HFFc6 (cell line): ENCODE measurements at regions not wholly inside any gene's neighbourhood (a gene's known extent, or its start where the extent isn't known, plus 50 kb on each side); places are given as distances from the start of the nearest gene placed in this dataset.

Experiments used
- DNase-seq: peaks from one replicate; pipeline ENCODE4 v3.0.0-alpha.2; 2018
- H3K27ac Mint-ChIP-seq: 2 replicates; pipeline ENCODE4 v1.8.0; 2020; ENCODE audit warnings: mild to moderate bottlenecking, mixed read lengths
- H3K27me3 Mint-ChIP-seq: 2 replicates; pipeline ENCODE4 v1.8.0; 2021; ENCODE audit warnings: mild to moderate bottlenecking, moderate library complexity, mixed read lengths; ENCODE audit not compliant: insufficient read depth
- H3K36me3 Mint-ChIP-seq: 2 replicates; pipeline ENCODE4 v1.8.0; 2021; ENCODE audit warnings: low read depth, mixed read lengths
- H3K4me1 Mint-ChIP-seq: 2 replicates; pipeline ENCODE4 v1.8.0; 2020; ENCODE audit warnings: low read depth, mixed read lengths
- H3K4me3 Mint-ChIP-seq: 2 replicates; pipeline ENCODE4 v1.8.0; 2020; ENCODE audit warnings: mild to moderate bottlenecking, moderate library complexity, mixed read lengths
- H3K9me3 Mint-ChIP-seq: 2 replicates; pipeline ENCODE4 v1.8.0; 2020; ENCODE audit warnings: mild to moderate bottlenecking, mixed read lengths
- CTCF ChIP-seq: fragments of 200-600 bp; sonication (generic); IDR thresholded peaks from 2 replicates; pipeline ENCODE4 v1.5.0; 2021; ENCODE audit warnings: antibody characterized with exemption, mild to moderate bottlenecking

GRCh38 chr11:119496469-119496868 is 73.5 kb upstream of the THY1 start:
- Mint-ChIP-seq H3K4me3 (no peak overlapping the region), H3K4me1 (peaks cover 9% of the 10 kb centered on the region), H3K9me3 (no peaks in the 10 kb centered on the region), H3K36me3 (no peaks in the 10 kb centered on the region), H3K27ac (no peak overlapping the region), H3K27me3 (peaks cover 43% of the 10 kb centered on the region)
- TF ChIP-seq CTCF, result no peak
- DNase-seq, result peak; percentile 30

- Mint-ChIP-seq H3K27ac (no peak overlapping the region), H3K9me3 (no peaks in the 10 kb centered on the region), H3K4me3 (no peak overlapping the region), H3K27me3 (peaks cover 34% of the 10 kb centered on the region), H3K36me3 (no peaks in the 10 kb centered on the region), H3K4me1 (peaks cover 9% of the 10 kb centered on the region)
- DNase-seq, result no peak
- no peak for TF ChIP-seq CTCF
Measured at GRCh38 chr11:119493712-119494111, 70.7 kb upstream of the THY1 start.

GRCh38 chr11:119491753-119492510 is 69.0 kb upstream of the THY1 start:
- DNase-seq, result peak; percentile 26
- Mint-ChIP-seq H3K4me3 (no peak overlapping the region), H3K36me3 (no peaks in the 10 kb centered on the region), H3K27me3 (peaks cover 31% of the 10 kb centered on the region), H3K4me1 (peaks cover 9% of the 10 kb centered on the region), H3K27ac (no peak overlapping the region), H3K9me3 (no peaks in the 10 kb centered on the region)
- TF ChIP-seq CTCF, result peak; percentile 76

- Mint-ChIP-seq H3K27ac (no peak overlapping the region), H3K4me3 (no peak overlapping the region), H3K36me3 (no peaks in the 10 kb centered on the region), H3K9me3 (no peaks in the 10 kb centered on the region), H3K27me3 (peaks cover 37% of the 10 kb centered on the region), H3K4me1 (no peaks in the 10 kb centered on the region)
- DNase-seq, result no peak
- no peak for TF ChIP-seq CTCF
Measured at GRCh38 chr11:119490253-119491006, 67.5 kb upstream of the THY1 start.

- H3K36me3 Mint-ChIP-seq, result no peaks in the 10 kb centered on the region
Measured at GRCh38 chr11:119489087-119489486, 66.1 kb upstream of the THY1 start.

More at GRCh38 chr11:119489087-119489486, 66.1 kb upstream of the THY1 start:
- no peak for TF ChIP-seq CTCF
- H3K4me1 Mint-ChIP-seq, result no peaks in the 10 kb centered on the region
- no peak for DNase-seq
- peaks cover 34% of the 10 kb centered on the region for H3K27me3 Mint-ChIP-seq
- H3K4me3 Mint-ChIP-seq, result no peak overlapping the region
- no peaks in the 10 kb centered on the region for H3K9me3 Mint-ChIP-seq
- H3K27ac Mint-ChIP-seq, result no peak overlapping the region
